WERI-Rb-1 (cell line): ENCODE measurements at regions not wholly inside any gene's neighbourhood (a gene's known extent, or its start where the extent isn't known, plus 50 kb on each side); places are given as distances from the start of the nearest gene placed in this dataset.

ENCODE experiments used
- DNase-seq: peaks from one replicate; pipeline ENCODE4 v3.0.0-alpha.2; 2020
- H3K27ac ChIP-seq: fragments of 250-450 bp; sonication (Bioruptor Pico); 2 replicates; pipeline ENCODE4 v1.5.1; 2020; ENCODE audit warnings: mild to moderate bottlenecking, moderate library complexity
- H3K27me3 ChIP-seq: fragments of 250-450 bp; sonication (Bioruptor Pico); 2 replicates; pipeline ENCODE4 v1.5.1; 2021; ENCODE audit warnings: mild to moderate bottlenecking, low read depth, moderate library complexity; ENCODE audit not compliant: insufficient read depth, severe bottlenecking
- H3K36me3 ChIP-seq: fragments of 250-450 bp; sonication (Bioruptor Pico); 2 replicates; pipeline ENCODE4 v1.5.1; 2020; ENCODE audit warnings: mild to moderate bottlenecking, moderate library complexity
- H3K4me3 ChIP-seq: 2 replicates; pipeline ENCODE4 v1.5.1; 2011; ENCODE audit warnings: low read depth, mild to moderate bottlenecking, control low read depth, low read length
- H3K9me3 ChIP-seq: fragments of 250-450 bp; sonication (Bioruptor Pico); 2 replicates; pipeline ENCODE4 v1.5.1; 2021; ENCODE audit warnings: mild to moderate bottlenecking, moderate library complexity; ENCODE audit not compliant: severe bottlenecking
- CTCF ChIP-seq: IDR thresholded peaks from 2 replicates; pipeline ENCODE4 v1.5.1; 2011; ENCODE audit warnings: low read depth, mild to moderate bottlenecking, control low read depth, inconsistent platforms, low read length

GRCh38 chr3:159821110-159821509 lies 167.5 kb upstream of the IL12A start:
- H3K27me3 ChIP-seq = no peaks in the 10 kb centered on the region
- TF ChIP-seq CTCF = no peak
- H3K4me3 ChIP-seq = no peak overlapping the region
- no peak overlapping the region for H3K27ac ChIP-seq
- no peaks in the 10 kb centered on the region for H3K9me3 ChIP-seq
- no peak for DNase-seq
- no peaks in the 10 kb centered on the region for H3K36me3 ChIP-seq

GRCh38 chr3:159821736-159822135 lies 166.9 kb upstream of the IL12A start:
- no peaks in the 10 kb centered on the region for H3K9me3 ChIP-seq
- no peaks in the 10 kb centered on the region for H3K36me3 ChIP-seq
- no peak overlapping the region for H3K4me3 ChIP-seq
- H3K27ac ChIP-seq = no peak overlapping the region
- no peak for DNase-seq
- H3K27me3 ChIP-seq = no peaks in the 10 kb centered on the region
- no peak for TF ChIP-seq CTCF

GRCh38 chr3:159823780-159824179 lies 164.9 kb upstream of the IL12A start:
- TF ChIP-seq CTCF = no peak
- Histone ChIP-seq H3K36me3 (no peaks in the 10 kb centered on the region), H3K27me3 (no peaks in the 10 kb centered on the region), H3K9me3 (no peaks in the 10 kb centered on the region), H3K27ac (no peak overlapping the region), H3K4me3 (no peak overlapping the region)
- DNase-seq = no peak

- H3K27ac ChIP-seq = no peak overlapping the region
These were observed 164.3 kb upstream of the IL12A start for GRCh38 chr3:159824333-159824732.

GRCh38 chr3:159825216-159825854 lies 163.3 kb upstream of the IL12A start:
- no peak for TF ChIP-seq CTCF
- Histone ChIP-seq H3K27me3 (no peaks in the 10 kb centered on the region), H3K27ac (no peak overlapping the region), H3K9me3 (no peaks in the 10 kb centered on the region), H3K36me3 (no peaks in the 10 kb centered on the region), H3K4me3 (no peak overlapping the region)
- no peak for DNase-seq

More at GRCh38 chr3:159824333-159824732, 164.3 kb upstream of the IL12A start:
- Histone ChIP-seq H3K36me3 (no peaks in the 10 kb centered on the region), H3K27me3 (no peaks in the 10 kb centered on the region), H3K9me3 (no peaks in the 10 kb centered on the region), H3K4me3 (no peak overlapping the region)
- TF ChIP-seq CTCF = no peak
- no peak for DNase-seq

- Histone ChIP-seq H3K36me3 (no peaks in the 10 kb centered on the region), H3K27ac (no peak overlapping the region)
These were observed 160.1 kb upstream of the IL12A start for GRCh38 chr3:159828542-159828943.

More at GRCh38 chr3:159828542-159828943, 160.1 kb upstream of the IL12A start:
- H3K9me3 ChIP-seq = no peaks in the 10 kb centered on the region
- no peaks in the 10 kb centered on the region for H3K27me3 ChIP-seq
- no peak for TF ChIP-seq CTCF
- no peak overlapping the region for H3K4me3 ChIP-seq
- no peak for DNase-seq
